H1 (cell line): ENCODE measurements at regions not wholly inside any gene's neighbourhood (a gene's known extent, or its start where the extent isn't known, plus 50 kb on each side); places are given as distances from the start of the nearest gene placed in this dataset.

Experiments used
- ATF3 ChIP-seq: IDR thresholded peaks from 2 replicates; pipeline ENCODE4 v1.6.1; 2011; ENCODE audit warnings: low read depth, mild to moderate bottlenecking, low read length; ENCODE audit not compliant: insufficient read depth
- CBX8 ChIP-seq: fragments of 300-800, 300-1000 bp; sonication (generic); IDR thresholded peaks from 2 replicates; pipeline ENCODE4 v1.7.1; 2016; ENCODE audit warnings: low read depth, low read length, borderline replicate concordance
- CHD2 ChIP-seq: IDR thresholded peaks from 2 replicates; pipeline ENCODE4 v1.6.1; 2012; ENCODE audit warnings: low read length, improper control_type of control experiment
- PHF8 ChIP-seq: fragments of 200-600 bp; sonication (generic); conservative IDR thresholded peaks from 2 replicates; pipeline ENCODE4 v1.7.1; 2012; ENCODE audit warnings: low read depth, mild to moderate bottlenecking, inconsistent platforms, low read length, moderate library complexity
- POLR2AphosphoS5 ChIP-seq: IDR thresholded peaks from 2 replicates; pipeline ENCODE4 v1.6.1; 2011; ENCODE audit warnings: low read depth, low read length
- USF2 ChIP-seq: IDR thresholded peaks from 2 replicates; pipeline ENCODE4 v1.6.1; 2011; ENCODE audit warnings: low read length, improper control_type of control experiment
- ZNF274 ChIP-seq: IDR thresholded peaks from 2 replicates; pipeline ENCODE4 v1.7.0; 2012; ENCODE audit warnings: low read length, borderline replicate concordance; ENCODE audit errors: extremely low read depth

GRCh38 chr20:56691325-56691998 is 62.4 kb downstream of the TFAP2C start (continued):
- TF ChIP-seq CBX8: no peak
- TF ChIP-seq ZNF274: no peak
- no peak for TF ChIP-seq CHD2
- TF ChIP-seq ATF3: no peak
- no peak for TF ChIP-seq USF2
- no peak for TF ChIP-seq POLR2AphosphoS5
- TF ChIP-seq PHF8: no peak
- TF ChIP-seq, all 59 proteins: peak for 0
